Right atrium auricular region (tissue), 2 donors: ENCODE measurements at regions not wholly inside any gene's neighbourhood (a gene's known extent, or its start where the extent isn't known, plus 50 kb on each side); places are given as distances from the start of the nearest gene placed in this dataset.

ENCODE experiments used
- DNase-seq: peaks from one replicate; pipeline ENCODE4 v3.0.0-alpha.2; 2019; ENCODE audit warnings: low spot score
- H3K27ac ChIP-seq, 2 donors: fragments of 200-600 bp; sonication (generic); 1 replicate in 1 of 2; 2 replicates in 1 of 2; pipeline ENCODE4 v1.5.1; 2016 to 2019
- H3K27me3 ChIP-seq, 2 donors: fragments of 200-600 bp; sonication (generic); one replicate each; pipeline versions ENCODE4 v1.5.1 to v1.6.0; 2017 to 2019
- H3K36me3 ChIP-seq: fragments of 200-600 bp; sonication (generic); one replicate; pipeline ENCODE4 v1.5.1; 2016
- H3K4me1 ChIP-seq, 2 donors: fragments of 200-600 bp; sonication (generic); one replicate each; pipeline versions ENCODE4 v1.5.1 to v1.6.0; 2017 to 2019
- H3K4me3 ChIP-seq, 2 donors: fragments of 200-600 bp; sonication (generic); 1 replicate in 1 of 2; 2 replicates in 1 of 2; pipeline ENCODE4 v1.5.1; 2017 to 2019; ENCODE audit warnings: mild to moderate bottlenecking in 1 of 2, moderate library complexity in 1 of 2
- H3K9me3 ChIP-seq, 2 donors: fragments of 200-600 bp; sonication (generic); one replicate each; pipeline ENCODE4 v1.5.1; 2019
- TF ChIP-seq, protein P1 (sequence below), 2 donors: fragments of 200-600 bp; sonication (generic); IDR thresholded peaks; one replicate each; pipeline ENCODE4 v1.5.1; 2019; ENCODE audit warnings: antibody characterized with exemption in 2 of 2

DNA sequence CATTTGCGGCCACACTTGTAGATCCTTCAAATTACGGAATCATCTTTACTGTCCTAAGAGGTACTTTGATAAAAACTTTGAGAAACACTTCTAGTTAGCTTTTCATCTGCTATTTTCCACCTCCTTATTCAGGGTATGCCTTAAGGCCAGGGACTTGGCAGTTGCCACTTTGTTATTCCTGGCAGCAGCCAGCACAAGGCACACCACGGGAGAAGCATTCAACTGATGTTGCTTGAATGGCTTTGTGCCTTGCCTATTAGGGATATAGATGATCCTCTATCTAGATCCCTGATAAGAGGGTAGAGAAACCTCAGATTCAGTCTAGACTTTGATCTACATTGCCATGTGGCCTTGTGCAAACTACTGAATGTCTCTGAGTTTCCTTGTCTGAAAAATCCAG, 70.3 kb upstream of the EPHA4 start:
- H3K9me3 ChIP-seq, result no peaks in the 10 kb centered on the region

DNA sequence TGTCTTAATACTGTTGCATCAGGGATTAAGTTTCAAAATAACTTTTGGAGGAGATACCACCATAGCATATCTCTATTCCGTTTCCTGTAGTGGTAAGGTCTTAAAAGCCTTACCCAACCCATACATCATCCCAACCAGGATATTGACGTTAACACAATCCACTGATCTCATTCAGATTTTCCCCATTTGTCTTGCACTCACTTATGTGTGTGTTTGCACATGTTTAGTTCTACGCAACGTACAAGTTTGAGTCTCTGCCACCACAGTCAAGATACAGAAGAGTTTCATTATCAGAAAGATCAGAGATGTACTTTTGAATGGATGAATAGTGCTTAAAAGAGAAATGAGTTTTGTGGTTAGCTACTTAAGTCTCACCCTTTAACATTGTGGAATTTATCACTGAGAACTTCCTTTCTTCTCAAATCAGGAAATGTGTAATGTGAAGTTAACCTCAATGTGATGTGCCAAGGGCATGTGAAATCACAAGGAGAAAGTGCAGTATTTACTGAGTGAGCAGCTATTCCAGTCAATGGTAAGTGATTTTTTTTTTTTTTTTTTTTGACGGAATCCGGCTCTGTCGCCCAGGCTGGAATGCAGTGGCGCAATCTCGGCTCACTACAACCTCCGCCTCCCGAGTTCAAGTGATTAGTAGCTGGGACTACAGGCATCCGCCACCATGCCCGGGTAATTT, 69.2 kb upstream of the EPHA4 start:
- TF ChIP-seq, protein P1, sequence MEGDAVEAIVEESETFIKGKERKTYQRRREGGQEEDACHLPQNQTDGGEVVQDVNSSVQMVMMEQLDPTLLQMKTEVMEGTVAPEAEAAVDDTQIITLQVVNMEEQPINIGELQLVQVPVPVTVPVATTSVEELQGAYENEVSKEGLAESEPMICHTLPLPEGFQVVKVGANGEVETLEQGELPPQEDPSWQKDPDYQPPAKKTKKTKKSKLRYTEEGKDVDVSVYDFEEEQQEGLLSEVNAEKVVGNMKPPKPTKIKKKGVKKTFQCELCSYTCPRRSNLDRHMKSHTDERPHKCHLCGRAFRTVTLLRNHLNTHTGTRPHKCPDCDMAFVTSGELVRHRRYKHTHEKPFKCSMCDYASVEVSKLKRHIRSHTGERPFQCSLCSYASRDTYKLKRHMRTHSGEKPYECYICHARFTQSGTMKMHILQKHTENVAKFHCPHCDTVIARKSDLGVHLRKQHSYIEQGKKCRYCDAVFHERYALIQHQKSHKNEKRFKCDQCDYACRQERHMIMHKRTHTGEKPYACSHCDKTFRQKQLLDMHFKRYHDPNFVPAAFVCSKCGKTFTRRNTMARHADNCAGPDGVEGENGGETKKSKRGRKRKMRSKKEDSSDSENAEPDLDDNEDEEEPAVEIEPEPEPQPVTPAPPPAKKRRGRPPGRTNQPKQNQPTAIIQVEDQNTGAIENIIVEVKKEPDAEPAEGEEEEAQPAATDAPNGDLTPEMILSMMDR (IDR thresholded peaks at IDR 0.05), result no peak
- no peaks in the 10 kb centered on the region for H3K9me3 ChIP-seq
- DNase-seq, result no peak
- H3K27me3 ChIP-seq, result no peaks in the 10 kb centered on the region
- no peak overlapping the region for H3K4me3 ChIP-seq
- H3K36me3 ChIP-seq, result no peaks in the 10 kb centered on the region
- H3K4me1 ChIP-seq, result no peaks in the 10 kb centered on the region
- no peak overlapping the region for H3K27ac ChIP-seq

More for the DNA sequence above, 70.3 kb upstream of the EPHA4 start:
- no peaks in the 10 kb centered on the region for H3K27me3 ChIP-seq
- H3K4me3 ChIP-seq, result no peak overlapping the region
- H3K27ac ChIP-seq, result no peak overlapping the region
- no peaks in the 10 kb centered on the region for H3K4me1 ChIP-seq
- TF ChIP-seq, protein P1 (IDR thresholded peaks at IDR 0.05), result no peak
- DNase-seq, result no peak
- no peaks in the 10 kb centered on the region for H3K36me3 ChIP-seq

DNA sequence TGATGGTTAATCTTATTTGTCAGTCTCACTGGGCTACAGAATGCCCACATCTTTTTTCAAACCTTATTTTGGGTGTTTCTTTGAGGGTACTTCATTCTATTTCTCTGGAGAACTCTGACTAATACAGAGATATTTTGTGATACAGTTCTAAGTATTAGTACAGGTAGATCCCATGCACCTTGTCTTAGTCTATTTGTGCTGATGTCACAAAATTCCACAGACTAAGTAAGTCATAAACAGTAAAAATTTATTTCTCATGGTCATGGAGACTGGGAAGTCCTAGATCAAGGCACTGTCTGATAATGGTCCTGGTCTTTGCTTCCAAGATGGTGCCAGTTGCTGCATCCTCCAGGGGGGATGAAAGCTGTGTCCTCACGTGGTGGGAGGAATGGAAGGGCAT, 68.6 kb upstream of the EPHA4 start:
- Histone ChIP-seq H3K27me3 (no peaks in the 10 kb centered on the region), H3K4me1 (no peaks in the 10 kb centered on the region), H3K36me3 (no peaks in the 10 kb centered on the region), H3K4me3 (no peak overlapping the region), H3K9me3 (no peaks in the 10 kb centered on the region), H3K27ac (no peak overlapping the region)
- TF ChIP-seq, protein P1 (IDR thresholded peaks at IDR 0.05), result no peak
- DNase-seq, result no peak

DNA sequence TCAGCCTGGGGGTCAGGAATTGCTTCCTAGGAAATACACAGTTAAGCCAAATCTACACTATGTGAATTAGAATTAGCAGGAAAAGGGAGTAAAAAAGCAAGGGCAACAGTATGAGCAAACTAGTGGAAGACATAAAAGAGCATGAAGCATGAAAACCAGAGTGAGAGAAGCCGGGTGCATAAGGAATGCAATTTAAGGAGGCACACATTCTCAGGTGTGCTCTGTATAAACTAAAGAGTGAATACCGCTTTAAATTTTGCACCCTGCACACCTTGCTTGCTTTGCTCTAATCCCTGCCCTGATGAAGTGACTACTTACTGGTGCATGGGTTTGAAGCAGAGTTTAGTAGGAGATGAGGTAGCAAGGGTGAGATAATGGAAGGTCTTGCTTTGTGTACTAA, 65.7 kb upstream of the EPHA4 start:
- Histone ChIP-seq H3K36me3 (no peaks in the 10 kb centered on the region), H3K9me3 (no peaks in the 10 kb centered on the region), H3K4me1 (no peaks in the 10 kb centered on the region), H3K27ac (no peak overlapping the region), H3K27me3 (no peaks in the 10 kb centered on the region), H3K4me3 (no peak overlapping the region)
- TF ChIP-seq, protein P1 (IDR thresholded peaks at IDR 0.05), result no peak
- no peak for DNase-seq

DNA sequence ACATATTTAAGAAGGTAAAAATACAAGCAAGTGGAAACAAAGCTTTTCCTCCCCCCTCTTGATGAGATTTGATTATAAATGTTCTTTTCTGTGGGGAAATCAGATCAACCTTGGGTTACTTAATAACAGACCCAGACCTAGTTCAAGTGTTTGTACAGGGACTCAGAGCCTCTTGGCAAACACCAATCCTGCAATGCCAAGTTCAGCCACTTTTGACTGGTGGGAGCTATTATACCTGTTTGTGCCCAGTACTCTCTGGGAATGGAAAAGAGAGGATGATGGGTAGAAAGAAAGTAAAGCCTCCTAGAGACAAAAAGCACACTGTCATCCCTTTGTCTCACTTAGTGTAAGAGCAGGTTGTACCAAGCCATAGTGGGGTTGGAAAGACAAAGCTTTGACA, 63.8 kb upstream of the EPHA4 start:
- H3K4me1 ChIP-seq, result no peaks in the 10 kb centered on the region
- DNase-seq, result no peak
- TF ChIP-seq, protein P1 (IDR thresholded peaks at IDR 0.05), result no peak
- no peaks in the 10 kb centered on the region for H3K27me3 ChIP-seq
- no peak overlapping the region for H3K27ac ChIP-seq
- no peaks in the 10 kb centered on the region for H3K9me3 ChIP-seq
- no peaks in the 10 kb centered on the region for H3K36me3 ChIP-seq
- no peak overlapping the region for H3K4me3 ChIP-seq

DNA sequence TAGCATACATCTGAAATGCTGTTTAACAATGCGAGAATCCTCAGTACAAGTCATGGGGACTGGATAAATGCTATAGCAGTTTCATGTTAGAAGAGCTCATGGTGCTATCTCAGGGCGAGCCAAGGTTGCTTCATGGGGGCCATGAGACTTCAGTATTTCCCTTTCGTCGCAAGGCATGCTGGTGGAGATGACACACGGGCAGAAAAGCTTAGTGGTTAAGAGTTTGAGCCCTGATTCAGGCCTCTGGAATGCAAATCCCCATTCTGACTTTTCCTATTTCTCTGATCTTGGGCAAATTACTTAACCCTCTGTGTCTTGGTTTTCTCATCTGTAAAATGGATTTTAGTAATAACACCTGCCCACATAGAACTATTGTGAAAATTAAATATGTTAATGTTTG, 57.4 kb upstream of the EPHA4 start:
- Histone ChIP-seq H3K27me3 (no peaks in the 10 kb centered on the region), H3K36me3 (no peaks in the 10 kb centered on the region), H3K9me3 (no peaks in the 10 kb centered on the region), H3K4me1 (no peaks in the 10 kb centered on the region), H3K4me3 (no peak overlapping the region), H3K27ac (no peak overlapping the region)
- TF ChIP-seq, protein P1 (IDR thresholded peaks at IDR 0.05), result no peak
- no peak for DNase-seq
